ENCODE measurements at regions not wholly inside any gene's neighbourhood (a gene's known extent, or its start where the extent isn't known, plus 50 kb on each side); places are given as distances from the start of the nearest gene placed in this dataset.
"Not testable (repeated sequence)": the region's sequence is repeated elsewhere in the genome, so short reads cannot be mapped to it uniquely, and the experiment has no call there.

GRCh38 chr3:20842002-20842401 is 656.0 kb upstream of the SGO1 start:
- TF ChIP-seq MAX (IDR thresholded peaks at IDR 0.05; ENCODE audit: low read depth, low read length) (no peak), MYC (IDR thresholded peaks at IDR 0.05; ENCODE audit: low read depth, low read length) (no peak), POLR2A (IDR thresholded peaks at IDR 0.05; ENCODE audit: extremely low read depth, insufficient read length) (no peak), CTCF (IDR thresholded peaks at IDR 0.05; ENCODE audit: low read depth, low read length) (no peak)
- DNase-seq (ENCODE audit: low read depth): no peak
- no peak overlapping the region for H3K4me3 ChIP-seq (ENCODE audit: low read depth, low read length)

GRCh38 chr3:20837676-20838302 is 651.8 kb upstream of the SGO1 start:
- no peak overlapping the region for H3K4me3 ChIP-seq (ENCODE audit: low read depth, low read length)
- TF ChIP-seq CTCF (IDR thresholded peaks at IDR 0.05; ENCODE audit: low read depth, low read length) (no peak), MAX (IDR thresholded peaks at IDR 0.05; ENCODE audit: low read depth, low read length) (no peak), MYC (IDR thresholded peaks at IDR 0.05; ENCODE audit: low read depth, low read length) (no peak), POLR2A (IDR thresholded peaks at IDR 0.05; ENCODE audit: extremely low read depth, insufficient read length) (no peak)
- no peak for DNase-seq (ENCODE audit: low read depth)

- TF ChIP-seq CTCF (IDR thresholded peaks at IDR 0.05; ENCODE audit: low read depth, low read length) (no peak), MYC (IDR thresholded peaks at IDR 0.05; ENCODE audit: low read depth, low read length) (no peak), MAX (IDR thresholded peaks at IDR 0.05; ENCODE audit: low read depth, low read length) (no peak), POLR2A (IDR thresholded peaks at IDR 0.05; ENCODE audit: extremely low read depth, insufficient read length) (no peak)
- no peak overlapping the region for H3K4me3 ChIP-seq (ENCODE audit: low read depth, low read length)
- DNase-seq (ENCODE audit: low read depth): no peak
These were observed 650.8 kb upstream of the SGO1 start for GRCh38 chr3:20836801-20837200.

GRCh38 chr3:20832963-20833362 is 647.0 kb upstream of the SGO1 start:
- peak; percentile 66 for DNase-seq (ENCODE audit: low read depth)
- H3K4me3 ChIP-seq (ENCODE audit: low read depth, low read length): no peak overlapping the region
- no peak for TF ChIP-seq CTCF (IDR thresholded peaks at IDR 0.05; ENCODE audit: low read depth, low read length)
- no peak for TF ChIP-seq MYC (IDR thresholded peaks at IDR 0.05; ENCODE audit: low read depth, low read length)
- TF ChIP-seq POLR2A (IDR thresholded peaks at IDR 0.05; ENCODE audit: extremely low read depth, insufficient read length): no peak

- DNase-seq (ENCODE audit: low read depth): no peak
- no peak for TF ChIP-seq POLR2A (IDR thresholded peaks at IDR 0.05; ENCODE audit: extremely low read depth, insufficient read length)
- no peak for TF ChIP-seq MYC (IDR thresholded peaks at IDR 0.05; ENCODE audit: low read depth, low read length)
- no peak for TF ChIP-seq CTCF (IDR thresholded peaks at IDR 0.05; ENCODE audit: low read depth, low read length)
- no peak for TF ChIP-seq MAX (IDR thresholded peaks at IDR 0.05; ENCODE audit: low read depth, low read length)
- no peak overlapping the region for H3K4me3 ChIP-seq (ENCODE audit: low read depth, low read length)
These were observed 636.2 kb upstream of the SGO1 start for GRCh38 chr3:20822251-20822650.

GRCh38 chr3:20820872-20821271 is 634.9 kb upstream of the SGO1 start:
- not testable (repeated sequence) for DNase-seq (ENCODE audit: low read depth); H3K4me3 ChIP-seq (ENCODE audit: low read depth, low read length)

Measured in NB4 (cell line).